Neural progenitor cell (in vitro differentiated cells): ENCODE measurements at regions not wholly inside any gene's neighbourhood (a gene's known extent, or its start where the extent isn't known, plus 50 kb on each side); places are given as distances from the start of the nearest gene placed in this dataset.
"Not testable (repeated sequence)": the region's sequence is repeated elsewhere in the genome, so short reads cannot be mapped to it uniquely, and the experiment has no call there.

Experiments
- EZH2phosphoT487 ChIP-seq: fragments of 200-600 bp; sonication (generic); IDR thresholded peaks from 2 replicates; pipeline ENCODE4 v1.6.1; 2017; ENCODE audit warnings: antibody characterized with exemption
- TF ChIP-seq, protein P1 (sequence below): fragments of 200-600 bp; sonication (generic); IDR thresholded peaks from 2 replicates; pipeline ENCODE4 v1.5.1; 2017; ENCODE audit warnings: antibody characterized with exemption, mild to moderate bottlenecking

DNA sequence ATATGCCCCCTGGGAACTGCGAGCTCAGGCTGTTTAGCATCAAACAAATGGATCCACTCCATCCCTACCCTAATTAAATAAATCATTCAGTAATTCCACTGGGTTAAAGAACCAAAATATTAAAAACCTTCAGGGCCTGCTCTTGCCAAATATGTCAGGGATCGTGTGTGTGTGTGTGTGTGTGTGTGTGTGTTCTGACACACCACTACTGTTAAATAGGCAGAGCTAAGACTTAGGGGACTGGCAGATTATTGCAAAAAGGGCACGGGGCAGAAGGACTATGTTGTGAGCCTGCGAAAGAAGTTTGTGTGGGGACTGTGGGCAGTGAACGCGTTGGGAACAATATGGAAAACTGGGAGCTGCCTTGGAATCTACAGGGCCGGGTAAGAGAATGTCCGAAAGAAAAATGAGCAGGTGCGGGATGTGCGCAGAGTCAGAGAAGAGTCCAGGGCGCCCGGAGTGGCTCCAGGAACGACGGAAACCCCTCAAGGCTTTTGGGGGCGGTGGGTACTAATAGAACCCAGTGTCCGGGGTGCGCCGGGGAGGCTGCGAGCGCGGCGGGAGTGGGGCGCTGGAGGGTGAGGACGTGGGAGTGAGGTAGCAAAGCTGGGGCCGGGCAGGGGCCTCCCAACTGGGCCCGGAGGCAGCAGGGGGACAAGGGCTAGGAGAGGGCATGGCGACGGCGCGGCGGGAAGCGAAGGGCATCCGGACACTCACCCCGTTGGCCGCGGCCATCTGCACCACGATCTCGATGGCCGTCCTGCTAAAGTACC lies 54.8 kb downstream of the FOXD4L6 start:
- peak; percentile 24 for TF ChIP-seq EZH2phosphoT487
- TF ChIP-seq, protein P1, sequence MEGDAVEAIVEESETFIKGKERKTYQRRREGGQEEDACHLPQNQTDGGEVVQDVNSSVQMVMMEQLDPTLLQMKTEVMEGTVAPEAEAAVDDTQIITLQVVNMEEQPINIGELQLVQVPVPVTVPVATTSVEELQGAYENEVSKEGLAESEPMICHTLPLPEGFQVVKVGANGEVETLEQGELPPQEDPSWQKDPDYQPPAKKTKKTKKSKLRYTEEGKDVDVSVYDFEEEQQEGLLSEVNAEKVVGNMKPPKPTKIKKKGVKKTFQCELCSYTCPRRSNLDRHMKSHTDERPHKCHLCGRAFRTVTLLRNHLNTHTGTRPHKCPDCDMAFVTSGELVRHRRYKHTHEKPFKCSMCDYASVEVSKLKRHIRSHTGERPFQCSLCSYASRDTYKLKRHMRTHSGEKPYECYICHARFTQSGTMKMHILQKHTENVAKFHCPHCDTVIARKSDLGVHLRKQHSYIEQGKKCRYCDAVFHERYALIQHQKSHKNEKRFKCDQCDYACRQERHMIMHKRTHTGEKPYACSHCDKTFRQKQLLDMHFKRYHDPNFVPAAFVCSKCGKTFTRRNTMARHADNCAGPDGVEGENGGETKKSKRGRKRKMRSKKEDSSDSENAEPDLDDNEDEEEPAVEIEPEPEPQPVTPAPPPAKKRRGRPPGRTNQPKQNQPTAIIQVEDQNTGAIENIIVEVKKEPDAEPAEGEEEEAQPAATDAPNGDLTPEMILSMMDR, result not testable (repeated sequence)
